Osteoblast (primary cell): ENCODE measurements at regions not wholly inside any gene's neighbourhood (a gene's known extent, or its start where the extent isn't known, plus 50 kb on each side); places are given as distances from the start of the nearest gene placed in this dataset.
"Not testable (repeated sequence)": the region's sequence is repeated elsewhere in the genome, so short reads cannot be mapped to it uniquely, and the experiment has no call there.

Experiments
- DNase-seq: peaks from one replicate; pipeline ENCODE4 v3.0.0; 2011; ENCODE audit warnings: low spot score, mixed read lengths; ENCODE audit not compliant: insufficient read length; ENCODE audit errors: missing footprints
- H2AFZ ChIP-seq: 2 replicates; pipeline ENCODE4 v1.6.0; 2011; ENCODE audit warnings: mild to moderate bottlenecking, low read length
- H3K27ac ChIP-seq: 2 replicates; pipeline ENCODE4 v1.5.1; 2011; ENCODE audit warnings: mild to moderate bottlenecking, low read depth, low read length, moderate library complexity
- H3K27me3 ChIP-seq: 2 replicates; pipeline ENCODE4 v1.6.0; 2012; ENCODE audit warnings: mild to moderate bottlenecking, control low read depth, inconsistent platforms, low read length, moderate library complexity; ENCODE audit not compliant: insufficient read depth
- H3K36me3 ChIP-seq: 2 replicates; pipeline ENCODE4 v1.5.1; 2011; ENCODE audit warnings: mild to moderate bottlenecking, low read length, control low read depth, moderate library complexity; ENCODE audit not compliant: insufficient read depth
- H3K4me1 ChIP-seq: 2 replicates; pipeline ENCODE4 v1.5.1; 2011; ENCODE audit warnings: mild to moderate bottlenecking, low read length, control low read depth, moderate library complexity; ENCODE audit not compliant: insufficient read depth
- H3K4me2 ChIP-seq: 2 replicates; pipeline ENCODE4 v1.6.0; 2011; ENCODE audit warnings: mild to moderate bottlenecking, low read length; ENCODE audit not compliant: insufficient read depth
- H3K4me3 ChIP-seq: fragments of 200-600 bp; sonication (generic); 3 replicates; pipeline ENCODE4 v1.5.1; 2012; ENCODE audit warnings: mild to moderate bottlenecking, low read length, inconsistent platforms; ENCODE audit not compliant: insufficient read depth
- H3K79me2 ChIP-seq: 2 replicates; pipeline ENCODE4 v1.6.0; 2012; ENCODE audit warnings: mild to moderate bottlenecking, low read length, control low read depth, inconsistent platforms; ENCODE audit not compliant: insufficient read depth
- H3K9me3 ChIP-seq: 2 replicates; pipeline ENCODE4 v1.5.1; 2011; ENCODE audit warnings: low read depth, low read length, control low read depth
- H4K20me1 ChIP-seq: 2 replicates; pipeline ENCODE4 v1.6.0; 2012; ENCODE audit warnings: mild to moderate bottlenecking, low read length, control low read depth; ENCODE audit not compliant: insufficient read depth
- CTCF ChIP-seq: IDR thresholded peaks from 2 replicates; pipeline ENCODE4 v1.5.1; 2011; ENCODE audit warnings: mild to moderate bottlenecking, low read depth, low read length, moderate library complexity; ENCODE audit errors: extremely low read depth

- H3K27me3 ChIP-seq = no peaks in the 10 kb centered on the region
These were observed 72.9 kb downstream of the ZNF783 start for GRCh38 chr7:149334930-149335329.

GRCh38 chr7:149348758-149349369 is 86.9 kb downstream of the ZNF783 start:
- Histone ChIP-seq H3K4me1 (no peaks in the 10 kb centered on the region), H3K9me3 (no peaks in the 10 kb centered on the region), H3K4me3 (no peak overlapping the region), H4K20me1 (no peaks in the 10 kb centered on the region), H2AFZ (no peak overlapping the region), H3K4me2 (no peak overlapping the region), H3K27me3 (no peaks in the 10 kb centered on the region), H3K79me2 (no peaks in the 10 kb centered on the region), H3K27ac (no peak overlapping the region), H3K36me3 (no peaks in the 10 kb centered on the region)
- TF ChIP-seq CTCF = no peak
- DNase-seq = no peak

More at GRCh38 chr7:149334930-149335329, 72.9 kb downstream of the ZNF783 start:
- Histone ChIP-seq H3K36me3 (no peaks in the 10 kb centered on the region), H3K4me2 (no peak overlapping the region), H3K9me3 (no peaks in the 10 kb centered on the region), H4K20me1 (no peaks in the 10 kb centered on the region), H3K27ac (no peak overlapping the region), H3K79me2 (no peaks in the 10 kb centered on the region), H3K4me1 (no peaks in the 10 kb centered on the region), H2AFZ (no peak overlapping the region), H3K4me3 (no peak overlapping the region)
- no peak for DNase-seq
- no peak for TF ChIP-seq CTCF

GRCh38 chr7:149353739-149354504 is 91.9 kb downstream of the ZNF783 start:
- TF ChIP-seq CTCF = no peak
- H3K9me3 ChIP-seq = no peaks in the 10 kb centered on the region
- H3K4me3 ChIP-seq = no peak overlapping the region
- H3K27ac ChIP-seq = no peak overlapping the region
- H3K4me1 ChIP-seq = no peaks in the 10 kb centered on the region
- H3K36me3 ChIP-seq = no peaks in the 10 kb centered on the region
- no peak overlapping the region for H2AFZ ChIP-seq
- no peak overlapping the region for H3K4me2 ChIP-seq
- no peaks in the 10 kb centered on the region for H3K79me2 ChIP-seq
- H3K27me3 ChIP-seq = no peaks in the 10 kb centered on the region
- no peaks in the 10 kb centered on the region for H4K20me1 ChIP-seq
- no peak for DNase-seq

GRCh38 chr7:149355035-149355389 is 93.0 kb downstream of the ZNF783 start:
- not testable (repeated sequence) for H3K4me3 ChIP-seq, H4K20me1 ChIP-seq, H3K9me3 ChIP-seq, H3K79me2 ChIP-seq, H3K27me3 ChIP-seq, H3K4me1 ChIP-seq, H3K4me2 ChIP-seq, H3K27ac ChIP-seq, H2AFZ ChIP-seq, DNase-seq, H3K36me3 ChIP-seq
